ENCODE measurements at regions not wholly inside any gene's neighbourhood (a gene's known extent, or its start where the extent isn't known, plus 50 kb on each side); places are given as distances from the start of the nearest gene placed in this dataset.
A peak's percentile ranks its signal among the peaks of the same experiment; 100 is the strongest.
"Not testable (repeated sequence)": the region's sequence is repeated elsewhere in the genome, so short reads cannot be mapped to it uniquely, and the experiment has no call there.

DNA sequence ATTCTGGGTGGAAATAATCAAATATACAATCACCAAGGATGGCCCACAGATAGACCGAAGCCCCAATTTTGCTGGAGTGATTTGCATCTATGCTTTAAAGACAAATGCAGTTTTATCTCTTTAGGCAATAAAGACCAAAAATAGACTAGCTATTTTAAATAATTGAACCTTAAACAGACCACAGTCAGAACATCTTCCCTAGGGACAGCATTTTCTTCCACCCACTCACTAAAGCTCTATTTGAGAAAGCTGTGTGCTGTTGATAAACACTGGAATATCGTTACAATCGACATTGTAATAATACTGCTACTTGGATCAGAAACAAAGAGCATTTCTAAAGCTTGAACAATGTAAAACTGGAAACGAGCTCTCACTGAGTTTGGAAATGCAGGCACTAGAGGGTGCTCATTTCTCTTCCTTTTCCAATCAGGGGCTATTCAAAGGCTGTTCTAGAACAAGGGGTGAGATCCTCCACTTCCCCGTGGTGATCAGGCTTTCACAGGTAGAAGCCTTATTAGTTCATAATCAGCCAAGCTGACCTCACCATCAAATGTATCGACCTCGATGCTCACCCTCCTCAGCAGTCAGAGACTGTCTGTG is 209.3 kb upstream of the PRSS58 start:
- TF ChIP-seq, protein P1, sequence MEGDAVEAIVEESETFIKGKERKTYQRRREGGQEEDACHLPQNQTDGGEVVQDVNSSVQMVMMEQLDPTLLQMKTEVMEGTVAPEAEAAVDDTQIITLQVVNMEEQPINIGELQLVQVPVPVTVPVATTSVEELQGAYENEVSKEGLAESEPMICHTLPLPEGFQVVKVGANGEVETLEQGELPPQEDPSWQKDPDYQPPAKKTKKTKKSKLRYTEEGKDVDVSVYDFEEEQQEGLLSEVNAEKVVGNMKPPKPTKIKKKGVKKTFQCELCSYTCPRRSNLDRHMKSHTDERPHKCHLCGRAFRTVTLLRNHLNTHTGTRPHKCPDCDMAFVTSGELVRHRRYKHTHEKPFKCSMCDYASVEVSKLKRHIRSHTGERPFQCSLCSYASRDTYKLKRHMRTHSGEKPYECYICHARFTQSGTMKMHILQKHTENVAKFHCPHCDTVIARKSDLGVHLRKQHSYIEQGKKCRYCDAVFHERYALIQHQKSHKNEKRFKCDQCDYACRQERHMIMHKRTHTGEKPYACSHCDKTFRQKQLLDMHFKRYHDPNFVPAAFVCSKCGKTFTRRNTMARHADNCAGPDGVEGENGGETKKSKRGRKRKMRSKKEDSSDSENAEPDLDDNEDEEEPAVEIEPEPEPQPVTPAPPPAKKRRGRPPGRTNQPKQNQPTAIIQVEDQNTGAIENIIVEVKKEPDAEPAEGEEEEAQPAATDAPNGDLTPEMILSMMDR (conservative IDR thresholded peaks at IDR 0.05; ENCODE audit: low read depth, low read length), result 0 out of 2 replicates have a peak, but pooled peaks have one; percentile 10
- not testable (repeated sequence) for TF ChIP-seq EZH2 (IDR thresholded peaks at IDR 0.05; ENCODE audit: borderline replicate concordance, low read depth, low read length, poor library complexity, severe bottlenecking)
